NCI-H1436 treated with DMSO at 0.1 percent for 48 hours (cell line): ENCODE measurements at regions not wholly inside any gene's neighbourhood (a gene's known extent, or its start where the extent isn't known, plus 50 kb on each side); places are given as distances from the start of the nearest gene placed in this dataset.
"Not testable (repeated sequence)": the region's sequence is repeated elsewhere in the genome, so short reads cannot be mapped to it uniquely, and the experiment has no call there.

Experiments used
- DNase-seq: peaks from one replicate; lab custom pipeline; 2025; lab: John Stamatoyannopoulos, UW

DNA sequence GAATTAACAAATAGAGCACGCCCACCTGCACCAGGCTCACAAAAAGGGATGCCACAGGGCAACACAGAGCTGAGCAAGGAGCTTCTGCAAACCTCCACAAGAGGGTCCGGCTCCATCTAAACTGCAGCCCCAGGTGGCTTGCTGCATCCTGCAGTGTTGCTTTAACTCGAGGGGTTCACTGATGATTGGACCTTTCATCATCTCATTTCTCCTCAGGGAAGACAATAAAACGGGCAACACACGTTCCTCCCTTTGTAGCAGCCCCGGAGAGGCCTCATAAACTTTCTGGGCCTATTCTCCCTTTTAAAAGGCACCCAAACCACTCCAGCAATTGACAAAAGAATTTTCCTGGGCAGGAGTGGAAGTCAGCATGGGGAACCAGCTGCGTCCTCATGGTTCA, 161.5 kb upstream of the CDH4 start:
- no peak for DNase-seq

- no peak for DNase-seq
Observed at GRCh38 chr20:61092251-61092650, 159.8 kb upstream of the CDH4 start.

GRCh38 chr20:61094581-61094980, 157.5 kb upstream of the CDH4 start:
- no peak for DNase-seq

- DNase-seq = no peak
Observed at GRCh38 chr20:61096463-61096862, 155.6 kb upstream of the CDH4 start.

- no peak for DNase-seq
Observed at GRCh38 chr20:61099806-61100205, 152.3 kb upstream of the CDH4 start.

DNA sequence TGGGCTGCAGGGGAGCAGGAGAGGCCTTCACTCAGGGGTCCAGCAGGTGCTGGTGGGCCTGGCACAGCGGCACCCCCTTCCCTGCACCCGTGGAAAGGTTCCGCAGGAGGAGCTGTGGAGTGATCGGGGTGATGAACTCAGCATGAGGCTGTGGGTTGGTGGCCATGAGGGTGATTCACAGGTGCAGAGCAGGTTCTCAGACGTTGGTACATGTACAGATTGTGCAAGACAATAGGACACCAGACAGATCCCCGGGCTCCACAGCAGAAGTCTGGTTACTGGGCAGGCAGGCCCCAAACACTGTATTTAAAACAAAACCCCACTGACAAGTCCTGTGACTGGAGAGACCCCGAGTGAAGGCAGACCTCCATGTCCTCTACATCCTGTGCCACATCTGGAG, 151.6 kb upstream of the CDH4 start:
- no peak for DNase-seq

GRCh38 chr20:61101321-61101720, 150.7 kb upstream of the CDH4 start:
- DNase-seq = not testable (repeated sequence)

DNA sequence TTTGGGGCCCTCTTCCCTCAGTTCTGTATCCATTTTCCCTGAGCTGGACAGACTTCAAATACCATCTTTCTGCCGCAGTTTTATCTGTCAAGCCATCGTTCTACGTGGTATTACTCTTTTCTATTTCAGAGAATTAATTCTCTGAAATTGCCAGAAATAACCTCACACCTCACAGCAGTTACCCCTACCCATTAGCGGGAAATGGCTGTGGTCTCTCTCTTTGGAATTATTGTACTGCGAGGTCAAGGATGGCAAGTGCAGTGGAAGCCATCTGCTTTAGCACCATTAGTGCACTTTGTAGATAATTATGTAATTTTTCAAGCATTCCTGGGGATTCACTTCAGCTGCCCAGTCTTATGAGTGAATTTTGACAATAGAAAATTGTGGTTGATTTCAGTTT, 147.8 kb upstream of the CDH4 start:
- no peak for DNase-seq

GRCh38 chr20:61105395-61105794, 146.7 kb upstream of the CDH4 start:
- no peak for DNase-seq

GRCh38 chr20:61106438-61106837, 145.6 kb upstream of the CDH4 start:
- no peak for DNase-seq

GRCh38 chr20:61109221-61109805, 142.7 kb upstream of the CDH4 start:
- DNase-seq = no peak

GRCh38 chr20:61112515-61112914, 139.5 kb upstream of the CDH4 start:
- DNase-seq = no peak

- DNase-seq = no peak
Observed at GRCh38 chr20:61113731-61114130, 138.3 kb upstream of the CDH4 start.

DNA sequence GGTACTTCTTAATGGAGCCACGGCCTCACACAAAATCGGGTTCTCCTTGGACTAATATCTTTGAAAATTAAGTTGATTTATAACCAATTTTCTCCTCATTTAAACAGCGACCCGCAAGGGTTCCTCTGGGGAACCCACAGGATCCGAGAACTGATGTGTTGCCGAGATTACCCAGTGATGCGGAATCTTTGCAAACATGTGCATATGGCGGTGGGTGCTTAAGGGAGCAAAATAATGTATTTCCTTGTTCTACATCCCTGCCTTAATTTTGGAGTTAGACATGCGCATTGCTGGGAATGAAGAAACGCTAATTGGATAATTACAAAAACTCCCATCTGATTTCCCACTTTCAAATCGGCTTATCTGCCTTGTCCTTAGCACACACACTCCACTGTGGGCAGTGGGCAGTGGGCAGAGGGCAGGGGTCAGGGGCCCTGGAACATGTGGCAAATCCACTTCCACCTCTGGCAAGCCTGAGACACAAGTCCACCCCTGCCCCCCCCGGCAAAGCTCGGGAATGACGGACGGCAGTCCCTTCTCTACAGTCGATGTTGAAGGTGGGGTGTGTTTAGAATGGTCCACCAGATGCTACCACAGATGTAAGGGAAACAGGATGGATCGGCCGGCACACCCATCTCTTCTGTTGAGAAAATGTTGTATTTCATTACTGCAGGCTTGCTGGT, 137.4 kb upstream of the CDH4 start:
- DNase-seq = no peak

GRCh38 chr20:61115364-61116065, 136.5 kb upstream of the CDH4 start:
- DNase-seq = no peak

DNA sequence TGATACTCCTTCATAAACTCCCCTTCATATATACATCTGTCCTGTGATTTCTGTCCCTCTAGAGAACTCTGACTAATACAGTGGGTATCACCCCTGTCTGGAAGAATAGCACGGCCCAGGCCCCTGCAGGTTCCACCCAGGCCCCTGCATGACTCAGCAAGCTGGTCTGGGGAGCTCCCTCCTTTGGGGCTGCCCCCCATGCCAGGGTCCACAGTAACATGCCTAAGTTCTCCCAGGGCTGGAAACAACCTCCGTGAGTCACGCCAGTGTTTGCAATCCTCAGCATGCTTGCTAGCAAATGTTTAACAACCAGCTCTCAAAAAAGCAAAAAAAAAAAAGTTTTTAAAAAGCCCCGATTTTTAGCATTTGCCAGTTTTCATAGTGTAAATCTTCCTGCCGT, 134.3 kb upstream of the CDH4 start:
- DNase-seq = no peak

GRCh38 chr20:61118429-61119224, 133.4 kb upstream of the CDH4 start:
- no peak for DNase-seq

DNA sequence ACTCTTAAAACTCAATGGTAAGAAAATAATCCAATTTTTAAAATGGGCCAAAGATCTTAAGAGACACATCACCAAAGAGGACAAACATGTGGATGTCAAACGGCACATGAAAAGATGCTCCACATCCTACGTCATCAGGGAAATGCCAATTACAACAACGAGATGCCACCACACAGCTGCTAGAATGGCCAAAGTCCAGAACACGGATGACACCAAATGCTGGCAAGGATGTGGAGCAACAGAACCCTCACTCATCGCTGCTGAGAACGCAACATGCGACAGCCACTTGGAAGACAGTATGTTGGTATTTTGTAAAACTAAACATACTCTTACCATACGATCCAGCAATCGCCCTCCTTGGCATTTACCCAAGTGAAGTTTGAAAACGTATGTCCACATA, 132.8 kb upstream of the CDH4 start:
- DNase-seq = no peak

DNA sequence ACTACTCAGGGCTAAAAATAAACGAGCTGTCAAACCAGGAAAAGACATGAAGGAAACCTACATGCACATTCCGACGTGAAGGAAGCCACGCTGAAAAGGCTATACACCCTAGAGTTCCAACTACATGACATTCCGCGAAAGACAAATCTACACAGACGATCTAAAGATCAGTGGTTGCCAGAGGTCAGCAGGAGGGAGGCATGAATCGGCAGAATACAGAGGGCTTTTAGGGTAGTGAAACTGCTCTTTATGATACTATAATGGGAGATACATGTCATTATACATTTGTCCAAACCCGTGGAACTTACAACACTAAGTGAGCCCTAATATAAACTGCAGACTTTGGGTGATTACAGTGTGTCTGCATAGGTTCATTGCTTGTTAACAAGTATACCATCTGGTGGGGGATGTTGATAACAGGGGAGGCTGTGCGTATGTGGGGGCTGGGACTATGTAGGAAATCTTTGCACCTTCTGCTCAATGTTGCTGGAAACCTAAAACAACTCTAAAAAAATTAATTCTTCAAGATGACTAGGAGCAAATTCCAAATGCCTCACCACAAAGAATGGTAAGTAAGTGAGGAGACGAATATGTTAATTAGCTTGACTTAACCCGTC, 132.2 kb upstream of the CDH4 start:
- no peak for DNase-seq

GRCh38 chr20:61120595-61121515, 131.2 kb upstream of the CDH4 start:
- no peak for DNase-seq

DNA sequence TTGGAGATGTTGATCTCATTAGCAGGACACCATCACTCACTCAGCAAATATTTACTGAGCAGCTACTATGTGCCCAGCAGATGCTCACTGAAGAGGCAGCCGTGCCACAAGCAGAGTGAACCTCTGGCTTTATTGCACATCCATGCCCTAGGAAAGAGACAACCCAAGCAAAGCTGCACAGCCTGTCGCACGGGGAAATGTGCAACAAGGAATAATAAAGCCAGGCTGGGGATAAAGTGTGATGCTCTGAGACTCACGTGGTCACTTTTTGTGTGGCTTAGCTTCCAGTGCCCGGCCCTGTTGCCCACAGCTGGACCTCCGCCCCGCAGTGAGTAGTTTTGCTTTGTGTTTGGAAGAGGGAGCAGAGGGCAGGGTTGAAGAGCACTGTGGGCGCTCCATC, 130.4 kb upstream of the CDH4 start:
- DNase-seq = no peak
